Glomerular endothelial cell (primary cell): ENCODE measurements at regions not wholly inside any gene's neighbourhood (a gene's known extent, or its start where the extent isn't known, plus 50 kb on each side); places are given as distances from the start of the nearest gene placed in this dataset.
"Not testable (repeated sequence)": the region's sequence is repeated elsewhere in the genome, so short reads cannot be mapped to it uniquely, and the experiment has no call there.

ENCODE experiments used
- DNase-seq: peaks from one replicate; pipeline ENCODE4 v3.0.0-alpha.2; 2011; ENCODE audit warnings: low read depth, low spot score; ENCODE audit errors: extremely low read depth

DNA sequence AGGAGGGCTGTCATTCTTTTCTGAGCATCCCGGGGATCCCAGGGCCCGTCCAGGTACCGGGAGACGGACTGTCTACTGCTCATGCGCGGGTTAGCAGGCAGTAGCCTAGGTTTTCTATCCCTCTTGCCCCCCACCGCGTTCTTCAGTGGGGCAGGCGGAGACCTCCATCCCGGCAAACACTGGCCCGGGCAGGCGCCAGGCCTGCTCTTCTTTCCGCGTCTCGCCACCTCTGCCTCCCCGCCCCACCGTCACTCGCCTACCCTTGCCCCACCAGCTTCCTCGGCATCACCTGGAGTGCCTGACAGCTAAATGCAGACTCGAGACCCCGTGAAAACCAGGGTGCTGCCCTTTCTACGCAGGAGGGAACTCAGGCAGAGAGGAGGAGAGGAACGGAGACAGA is 1937.7 kb upstream of the DEFB115 start:
- no peak for DNase-seq

DNA sequence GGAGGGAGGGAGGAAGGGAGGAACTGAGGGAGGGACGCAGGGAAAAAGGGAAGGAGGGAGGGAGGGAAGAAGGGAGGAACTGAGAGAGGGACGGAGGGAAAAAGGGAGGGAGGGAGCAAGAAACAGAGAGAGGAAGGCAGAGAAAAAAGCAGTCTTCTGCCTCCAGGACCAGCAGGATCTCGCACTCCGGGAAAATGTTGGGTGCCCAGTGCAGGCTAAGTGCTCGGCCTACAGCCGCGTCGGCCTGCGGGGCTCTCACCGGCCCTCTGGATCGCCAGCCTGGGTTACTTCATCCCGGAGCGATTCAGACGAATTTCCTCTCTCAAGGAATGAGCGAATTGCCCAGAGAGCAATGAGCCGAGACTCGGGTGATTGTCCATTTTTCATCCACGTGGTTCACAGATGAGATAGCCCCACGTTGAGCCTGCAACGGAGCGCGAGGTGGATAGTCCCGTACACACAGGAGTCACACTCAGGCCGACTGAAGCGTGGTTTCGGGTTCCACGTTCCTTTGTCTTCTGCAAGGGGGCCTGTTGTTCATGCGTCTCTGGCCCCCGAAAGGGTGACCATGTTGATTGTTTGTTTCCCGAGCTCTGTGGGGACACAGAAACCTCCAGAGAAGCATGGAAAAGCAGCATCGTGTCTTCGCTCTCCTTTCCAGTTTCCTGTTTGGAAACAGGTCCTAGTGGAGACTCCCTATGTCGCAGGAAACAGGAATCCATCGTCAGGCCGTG is 1937.1 kb upstream of the DEFB115 start:
- not testable (repeated sequence) for DNase-seq

DNA sequence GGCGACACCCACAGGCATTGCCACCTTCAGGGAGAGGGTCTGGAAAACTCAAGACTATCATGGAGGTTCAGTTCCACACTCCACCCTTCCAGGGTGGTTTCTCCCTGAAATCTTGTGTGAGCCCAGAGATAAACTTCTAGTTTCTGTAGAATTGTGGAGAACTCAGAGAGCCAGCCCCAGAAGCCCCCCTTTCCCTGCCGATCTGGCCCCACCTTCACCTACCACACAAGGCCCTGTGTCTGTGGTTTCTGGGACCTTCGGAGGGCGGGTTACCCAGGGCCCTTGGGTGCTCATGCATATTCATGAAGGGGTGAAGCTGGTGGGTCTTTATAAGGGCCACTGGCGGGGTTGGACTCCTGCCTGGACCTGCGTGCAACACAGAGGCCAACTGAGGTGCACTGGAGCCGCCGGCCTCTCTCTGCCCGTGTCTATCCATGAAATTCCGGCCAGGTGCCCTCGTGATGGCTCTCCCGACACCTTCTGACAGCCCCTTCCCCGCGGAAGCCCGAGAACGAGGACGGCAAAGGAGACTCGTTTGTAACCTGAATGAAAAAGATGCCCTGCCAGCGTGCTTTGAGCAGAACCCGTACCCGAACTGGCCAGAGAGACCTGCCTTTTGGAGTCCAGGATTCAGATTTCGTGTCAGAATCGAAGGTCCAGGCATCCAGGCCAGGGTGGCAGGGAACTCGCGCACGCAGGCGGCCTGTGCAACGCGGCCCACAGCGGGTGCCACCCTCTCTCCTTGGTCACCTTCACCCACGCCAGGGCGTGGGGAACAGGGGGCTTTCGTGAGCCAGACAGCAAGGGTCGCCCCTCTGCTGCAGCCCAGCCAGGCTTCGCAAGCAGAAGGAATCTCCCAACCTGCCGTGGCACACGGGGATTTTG is 1933.6 kb upstream of the DEFB115 start:
- DNase-seq, result not testable (repeated sequence)

DNA sequence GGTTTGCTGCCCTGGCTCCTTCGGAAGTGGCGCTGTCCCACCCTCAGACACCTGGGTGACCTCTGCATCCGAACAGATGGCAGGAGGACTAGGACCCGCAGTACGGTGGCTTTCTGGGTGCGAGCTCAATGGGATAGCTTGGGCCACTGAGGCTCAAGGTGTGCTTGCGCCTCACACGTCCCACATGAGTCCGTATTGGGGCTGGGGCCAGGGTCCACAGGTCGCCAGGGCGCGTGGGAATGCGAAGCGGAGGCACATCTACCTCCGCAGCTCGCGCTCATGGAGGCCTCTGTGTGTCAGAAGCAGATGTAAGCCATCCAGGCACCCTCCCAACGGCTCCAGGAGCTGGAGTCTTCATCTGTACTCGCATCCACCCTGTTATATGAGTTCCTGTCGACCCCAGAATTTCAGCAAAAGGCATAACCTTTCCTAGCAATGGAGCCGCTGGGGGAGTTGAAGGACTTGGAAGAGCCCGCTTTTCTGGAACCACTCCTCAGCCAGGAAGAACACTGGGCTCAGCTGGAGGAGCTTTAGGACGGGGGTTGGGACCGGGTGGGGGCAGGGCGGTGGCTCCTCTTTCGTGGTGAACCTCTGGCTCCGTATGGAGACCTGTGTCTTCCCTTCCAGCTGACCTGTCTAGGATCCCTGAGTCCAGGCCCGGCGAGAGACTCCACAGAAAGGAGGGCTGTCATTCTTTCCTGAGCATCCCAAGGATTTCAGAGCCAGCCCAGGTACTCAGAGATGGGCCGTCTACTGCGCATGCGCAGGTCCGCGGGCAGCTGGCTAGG is 1932.8 kb upstream of the DEFB115 start:
- not testable (repeated sequence) for DNase-seq

DNA sequence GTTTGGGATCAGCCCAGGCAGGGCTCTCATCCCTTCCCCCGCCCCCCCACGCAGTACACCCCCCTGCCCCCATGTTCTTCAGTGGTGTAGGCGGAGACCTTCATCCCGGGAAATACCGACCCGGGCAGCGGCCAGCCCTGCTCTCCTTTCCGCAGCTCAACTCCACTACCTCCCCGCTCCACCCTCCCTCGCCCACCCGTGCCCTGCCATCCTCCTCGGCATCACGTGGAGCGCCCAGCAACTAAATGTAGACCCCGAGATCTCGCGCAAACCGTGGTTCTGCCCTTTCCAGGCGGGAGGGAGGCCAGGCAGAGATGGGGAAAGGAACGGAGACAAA is 1932.2 kb upstream of the DEFB115 start:
- no peak for DNase-seq

DNA sequence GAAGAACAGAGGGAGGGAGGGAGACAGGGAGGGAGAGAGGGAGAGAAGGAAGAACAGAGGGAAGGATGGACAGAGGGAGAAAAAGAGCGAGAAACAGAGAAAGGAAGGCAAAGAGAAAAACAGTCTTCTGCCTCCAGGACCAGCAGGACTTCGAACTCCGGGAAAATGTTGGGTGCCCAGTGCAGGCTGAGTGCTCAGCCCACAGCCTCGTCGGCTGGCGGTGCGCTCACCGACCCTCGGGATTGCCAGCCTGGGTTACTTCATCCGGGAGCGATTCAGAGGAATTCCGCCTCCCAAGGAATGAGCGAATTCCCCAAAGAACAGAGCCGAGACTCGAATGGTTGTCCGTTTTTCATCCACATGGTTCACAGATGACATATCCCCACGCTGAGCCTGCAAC is 1931.7 kb upstream of the DEFB115 start:
- not testable (repeated sequence) for DNase-seq

DNA sequence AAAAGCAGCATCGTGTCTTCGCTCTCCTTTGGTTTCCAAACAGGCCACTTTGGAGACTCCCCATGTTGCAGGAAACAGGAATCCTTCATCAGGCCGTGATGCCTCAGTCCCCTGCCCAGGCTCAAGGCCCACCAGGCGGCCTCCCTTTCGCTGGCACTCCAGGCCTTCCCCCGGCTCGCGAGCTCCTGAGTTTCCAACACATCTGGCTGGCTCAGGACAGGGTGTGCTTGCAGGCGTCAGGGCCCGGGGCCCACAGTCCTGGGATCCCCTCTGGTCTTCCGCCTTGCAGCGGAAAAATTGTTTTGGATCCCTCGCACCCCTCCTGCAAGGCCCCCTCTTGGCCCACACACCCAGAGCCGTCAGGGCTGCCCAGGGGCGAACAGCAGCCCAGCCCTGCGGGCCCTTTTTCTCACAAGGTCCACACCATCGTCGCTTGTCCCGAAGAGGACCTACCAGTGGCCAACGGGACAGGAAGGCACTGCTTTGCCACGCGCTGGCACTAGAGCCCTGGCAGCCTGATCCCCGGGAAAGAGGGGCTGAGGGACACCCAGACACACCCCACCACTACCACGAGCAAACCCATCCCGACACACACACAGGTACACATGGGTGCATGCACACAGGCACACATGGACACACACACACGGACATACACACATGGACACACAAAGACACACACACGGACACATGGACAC is 1930.9 kb upstream of the DEFB115 start:
- no peak for DNase-seq

DNA sequence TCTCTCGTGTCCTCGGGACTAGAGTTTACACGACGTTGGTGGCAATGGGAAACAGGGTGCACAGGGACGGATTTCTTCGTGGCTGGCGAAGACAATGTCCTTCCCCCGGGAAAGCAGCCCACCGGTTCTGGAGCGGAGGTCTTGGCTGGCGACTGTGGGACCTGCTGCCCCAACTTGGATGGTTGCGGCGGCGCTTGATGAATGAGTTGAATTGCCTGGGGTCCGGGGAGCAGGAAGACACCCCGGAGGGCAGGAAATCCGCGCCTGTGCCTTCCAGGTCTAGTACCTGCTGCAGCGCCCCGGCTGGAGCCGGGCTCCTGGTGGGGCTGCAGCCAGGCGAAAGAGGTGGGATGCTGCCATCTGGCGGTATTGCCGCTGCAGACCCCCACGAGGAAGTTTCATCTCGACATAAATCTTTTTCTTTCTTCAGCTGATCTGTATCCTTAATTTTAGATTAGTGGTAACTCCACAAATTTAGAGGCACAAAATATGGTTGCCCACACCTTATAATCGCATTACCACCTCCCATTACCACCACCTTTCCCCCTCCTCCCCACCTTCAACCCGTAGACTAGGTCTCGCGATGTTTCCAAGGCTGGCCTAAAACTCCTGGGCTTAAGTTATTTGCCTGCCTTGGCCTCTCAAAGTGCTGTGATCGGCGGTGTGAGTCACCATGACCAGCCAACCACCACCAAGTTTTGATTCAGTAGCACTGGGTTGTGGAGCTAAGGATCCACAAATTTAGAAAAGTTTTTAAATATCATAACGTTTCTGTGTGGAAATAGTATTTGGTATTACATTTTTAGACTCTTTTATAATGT is 1929.7 kb upstream of the DEFB115 start:
- not testable (repeated sequence) for DNase-seq

DNA sequence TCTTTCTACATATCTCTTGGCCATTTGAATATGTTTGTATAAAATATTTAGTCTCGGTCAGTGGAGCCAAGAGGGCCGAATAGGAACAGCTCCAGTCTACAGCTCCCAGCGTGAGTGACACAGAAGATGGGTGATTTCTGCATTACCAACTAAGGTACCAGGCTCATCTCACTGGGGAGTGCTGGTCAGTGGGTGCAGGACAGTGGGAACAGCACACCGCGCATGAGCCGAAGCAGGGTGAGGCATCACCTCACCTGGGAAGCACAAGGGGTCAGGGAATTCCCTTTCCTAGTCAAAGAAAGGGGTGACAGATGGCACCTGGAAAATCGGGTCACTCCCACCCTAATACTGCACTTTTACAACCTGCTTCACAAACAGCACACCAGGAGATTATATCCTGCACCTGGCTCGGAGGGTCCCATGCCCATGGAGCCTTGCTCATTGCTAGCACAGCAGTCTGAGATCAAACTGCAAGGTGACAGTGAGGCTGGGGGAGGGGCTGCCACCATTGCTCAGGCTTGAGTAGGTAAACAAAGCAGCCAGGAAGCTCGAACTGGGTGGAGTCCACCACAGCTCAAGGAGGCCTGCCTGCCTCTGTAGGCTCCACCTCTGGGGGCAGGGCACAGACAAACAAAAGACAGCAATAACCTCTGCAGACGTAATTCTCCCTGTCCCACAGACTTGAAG is 1926.9 kb upstream of the DEFB115 start:
- not testable (repeated sequence) for DNase-seq

DNA sequence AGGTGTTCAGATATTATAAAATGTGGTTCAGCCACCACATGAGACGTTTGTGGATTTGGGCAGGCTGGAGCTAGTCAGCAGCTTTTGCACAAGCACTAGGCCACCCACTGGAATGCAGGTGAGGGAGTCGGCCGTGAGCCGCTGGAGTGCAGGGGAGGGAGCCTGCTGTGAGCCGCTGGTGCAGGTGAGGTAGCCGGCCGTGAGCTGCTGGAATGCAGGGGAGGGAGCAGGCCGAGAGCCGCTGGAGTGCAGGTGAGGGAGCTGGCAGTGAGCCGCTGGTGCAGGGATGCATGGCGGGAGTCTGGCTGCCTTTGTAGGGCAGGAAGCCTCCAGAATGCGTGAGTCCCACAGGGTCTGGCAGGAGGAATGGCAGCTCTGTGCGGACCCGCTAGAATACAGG is 1907.6 kb upstream of the DEFB115 start:
- no peak for DNase-seq

DNA sequence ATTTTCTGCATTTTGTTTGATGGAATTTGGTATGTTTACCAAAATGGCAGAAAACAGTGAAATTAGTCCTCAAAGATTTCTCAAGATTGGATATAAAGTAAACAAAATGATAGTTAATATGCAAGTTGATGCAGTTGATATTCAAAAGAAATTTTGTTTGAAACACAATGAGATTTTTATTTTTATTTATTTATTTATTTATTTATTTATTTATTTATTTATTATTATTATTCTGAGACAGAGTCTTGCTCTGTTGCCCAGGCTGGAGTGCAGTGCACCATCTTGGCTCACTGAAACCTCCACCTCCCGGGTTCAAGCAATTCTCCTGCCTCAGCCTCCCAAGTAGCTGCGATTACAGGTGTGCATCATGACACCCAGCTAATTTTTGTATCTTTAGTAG is 1881.5 kb upstream of the DEFB115 start:
- DNase-seq, result not testable (repeated sequence)

DNA sequence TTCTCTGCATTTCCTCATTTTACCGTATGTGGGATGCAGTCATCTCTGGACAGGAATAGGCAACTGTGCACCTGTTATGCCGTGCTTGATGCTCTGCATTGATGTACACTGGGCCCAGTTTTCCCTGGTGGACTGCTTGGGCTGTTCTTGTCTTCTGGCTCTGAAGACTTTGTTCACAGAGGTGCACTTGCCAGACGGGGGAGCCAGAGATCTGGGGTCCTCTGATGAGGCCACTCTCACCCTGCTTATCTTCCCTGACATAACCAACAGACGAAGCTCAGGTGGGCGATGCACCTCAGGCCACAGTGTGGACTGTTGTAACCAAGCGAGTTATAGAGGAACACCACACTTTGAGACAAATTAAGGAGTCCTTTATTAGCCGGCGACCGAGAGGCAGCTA is 1864.6 kb upstream of the DEFB115 start:
- DNase-seq, result not testable (repeated sequence)

DNA sequence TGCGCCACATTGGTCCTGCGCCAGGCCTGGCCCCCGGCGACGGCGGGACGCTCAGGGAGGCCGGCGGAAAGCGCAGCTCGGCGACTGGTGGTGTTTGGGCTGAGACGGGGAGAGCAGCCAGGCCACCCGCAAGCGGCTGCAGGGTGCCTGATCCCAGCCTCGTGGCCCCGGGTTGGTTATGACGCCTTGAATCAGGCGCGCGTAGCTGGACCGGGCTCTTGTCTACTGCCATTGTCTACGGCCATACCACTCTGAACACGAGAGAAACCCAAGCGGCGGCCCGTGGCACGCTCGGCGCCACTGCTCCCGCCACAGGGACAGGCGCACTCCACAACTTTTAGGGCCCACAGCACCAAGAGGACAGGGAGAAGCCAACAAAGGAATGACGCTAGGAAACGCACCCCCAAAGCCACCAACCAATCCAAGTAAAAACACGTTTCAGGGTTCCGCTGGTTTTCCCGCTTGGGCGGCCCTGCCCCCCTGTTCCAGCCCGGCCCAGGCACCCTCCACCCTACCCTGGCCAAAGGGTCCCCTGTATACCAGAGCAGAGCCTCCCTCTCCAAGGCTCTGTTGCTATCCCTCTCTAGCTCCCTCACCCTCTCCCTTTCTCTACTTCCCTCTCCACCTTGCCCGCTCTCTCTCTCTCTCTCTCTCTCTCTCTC is 1849.3 kb upstream of the DEFB115 start:
- DNase-seq, result no peak

DNA sequence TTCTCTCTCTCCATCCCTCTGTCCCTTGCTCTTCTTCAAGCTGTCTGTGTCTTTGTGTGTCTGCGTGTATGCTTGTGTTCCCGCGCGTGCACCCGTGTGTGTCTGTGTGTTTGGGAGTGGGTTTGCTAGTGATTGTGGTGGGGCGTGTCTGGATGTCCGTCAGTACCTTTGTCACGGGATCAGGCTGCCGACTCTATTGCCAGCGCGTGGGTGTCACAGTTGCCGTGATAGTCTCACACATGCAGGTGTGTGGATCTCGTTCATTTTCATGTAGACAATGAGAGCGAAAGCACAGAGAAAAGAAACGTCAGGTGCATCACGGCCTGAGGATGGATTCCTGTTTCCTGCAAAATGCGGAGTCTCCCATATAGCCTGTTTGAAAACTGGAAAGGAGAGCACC is 1848.8 kb upstream of the DEFB115 start:
- not testable (repeated sequence) for DNase-seq

DNA sequence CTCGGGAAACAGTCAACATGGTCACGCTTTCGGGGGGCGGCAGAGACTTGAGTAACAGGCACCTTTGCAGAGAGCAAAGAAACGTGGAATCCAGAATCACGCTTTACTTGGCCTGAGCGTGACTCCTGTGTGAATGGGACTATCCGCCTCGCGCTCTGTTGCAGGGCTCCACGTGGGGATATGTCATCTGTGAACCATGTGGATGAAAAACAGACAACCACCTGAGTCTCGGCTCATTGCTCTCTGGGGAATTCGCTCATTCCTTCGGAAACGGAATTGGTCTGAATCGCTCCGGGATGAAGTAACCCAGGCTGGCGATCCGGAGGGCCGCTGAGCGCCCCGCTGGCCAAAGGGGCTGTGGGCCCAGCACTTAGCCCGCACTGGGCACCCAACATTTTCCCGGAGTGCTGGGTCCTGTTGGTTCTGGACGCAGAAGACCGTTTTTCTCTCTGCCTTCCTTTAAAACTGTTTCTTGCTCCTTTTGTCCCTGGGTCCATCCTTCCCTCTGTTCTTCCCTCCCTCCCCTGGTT is 1848.2 kb upstream of the DEFB115 start:
- DNase-seq, result not testable (repeated sequence)

DNA sequence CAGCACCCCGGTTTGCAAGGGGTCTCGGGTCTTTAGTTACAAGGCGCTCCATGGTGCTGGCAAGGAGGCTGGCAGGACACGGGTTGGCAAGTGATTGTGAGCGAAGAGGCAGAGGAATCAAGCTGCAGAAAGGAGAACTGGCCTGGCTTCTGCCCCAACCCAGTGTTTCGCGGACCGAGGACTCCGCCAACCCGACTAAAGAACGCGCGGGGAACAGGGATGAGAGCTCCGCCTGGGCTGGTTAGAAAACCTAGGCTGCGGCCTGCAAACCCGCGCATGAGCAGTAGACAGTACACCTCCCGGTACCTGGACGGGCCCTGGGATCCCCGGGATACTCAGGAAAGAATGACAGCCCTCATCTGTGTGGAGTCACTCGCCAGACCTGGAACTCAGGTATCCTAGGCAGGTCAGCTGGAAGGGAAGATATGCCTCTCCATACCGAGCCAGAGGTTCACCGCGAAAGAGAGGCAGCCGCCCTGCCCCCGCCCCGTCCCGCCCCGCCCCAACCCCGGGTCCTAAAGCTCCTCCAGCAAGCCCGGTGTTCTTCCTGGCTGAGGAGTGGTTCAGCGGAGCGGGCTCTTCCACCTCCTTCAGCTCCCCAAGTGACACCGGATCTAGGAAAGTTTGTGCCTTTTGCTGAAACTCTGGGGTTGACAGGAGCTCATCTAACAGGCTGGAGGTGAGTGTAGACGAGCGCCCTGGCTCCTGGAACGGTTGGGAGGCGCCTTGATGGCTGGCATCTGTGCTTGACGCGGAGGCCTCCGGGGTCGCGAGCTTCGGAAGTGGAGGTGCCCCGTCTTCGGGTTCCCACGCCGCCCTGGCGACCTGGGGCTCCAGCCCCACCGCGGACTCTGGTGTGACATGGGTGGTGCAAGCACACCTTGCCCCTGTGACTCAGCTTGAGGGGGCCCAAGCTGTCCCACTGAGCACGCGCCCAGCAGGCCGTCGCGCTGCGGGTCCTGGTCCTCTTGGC is 1847.3 kb upstream of the DEFB115 start:
- no peak for DNase-seq

DNA sequence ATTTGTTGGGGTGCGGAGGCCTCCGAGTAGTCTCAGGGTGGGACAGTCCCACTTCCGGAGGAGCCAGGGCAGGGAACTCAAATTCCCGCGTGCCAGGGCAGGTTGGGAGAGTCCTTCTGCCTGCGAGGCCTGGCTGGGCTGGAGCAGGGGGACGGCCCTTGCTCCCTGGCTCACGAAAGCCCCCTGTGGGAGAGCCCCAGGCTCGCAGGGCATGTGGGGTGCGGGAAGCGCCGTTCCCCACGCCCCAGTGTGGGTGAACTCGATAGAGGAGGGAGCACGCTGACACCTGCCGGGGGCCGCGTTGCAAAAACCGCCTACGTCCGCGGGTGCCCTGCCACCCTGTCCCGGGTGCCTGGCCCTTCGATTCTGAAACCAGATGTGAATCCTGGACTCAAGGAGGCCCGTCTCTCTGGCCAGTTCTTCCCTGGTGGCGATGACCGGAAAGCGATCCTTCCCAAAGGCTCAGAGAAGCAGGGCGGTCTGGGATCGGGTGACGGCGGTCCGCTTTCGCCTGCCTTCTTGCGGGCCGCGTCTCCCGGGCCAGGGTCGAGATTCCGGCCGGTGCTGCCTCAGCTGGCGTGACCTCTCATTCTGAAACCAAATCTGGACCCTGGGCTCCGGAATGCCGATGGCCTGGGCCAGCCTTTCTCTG is 1846.5 kb upstream of the DEFB115 start:
- no peak for DNase-seq
